ENCODE measurements at regions not wholly inside any gene's neighbourhood (a gene's known extent, or its start where the extent isn't known, plus 50 kb on each side); places are given as distances from the start of the nearest gene placed in this dataset.

- no peak for DNase-seq (ENCODE audit: low read depth)
These were observed 167.8 kb downstream of the RAB28 start for GRCh38 chr4:13316354-13316753.

DNA sequence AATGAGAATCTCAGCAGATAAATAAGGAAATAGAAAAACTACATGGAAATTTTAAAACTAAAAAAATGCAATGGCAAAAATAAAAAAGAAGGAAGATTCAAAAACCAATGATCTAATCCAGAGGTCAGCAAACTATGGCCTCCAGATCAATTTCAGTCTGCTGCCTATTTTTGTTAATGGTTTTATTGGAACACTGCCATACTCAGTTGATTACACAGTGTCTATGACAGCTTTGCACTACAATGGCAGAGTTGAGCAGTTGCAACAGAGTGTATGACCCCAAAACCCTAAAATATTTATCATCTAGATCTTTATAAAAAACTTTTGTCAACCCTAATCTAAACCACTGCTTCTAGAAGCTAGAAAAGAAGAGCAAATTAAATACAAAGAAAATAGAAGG is 170.3 kb downstream of the RAB28 start:
- no peak for DNase-seq (ENCODE audit: low read depth)

GRCh38 chr4:13312264-13312663 is 171.9 kb downstream of the RAB28 start:
- no peak for DNase-seq (ENCODE audit: low read depth)

DNA sequence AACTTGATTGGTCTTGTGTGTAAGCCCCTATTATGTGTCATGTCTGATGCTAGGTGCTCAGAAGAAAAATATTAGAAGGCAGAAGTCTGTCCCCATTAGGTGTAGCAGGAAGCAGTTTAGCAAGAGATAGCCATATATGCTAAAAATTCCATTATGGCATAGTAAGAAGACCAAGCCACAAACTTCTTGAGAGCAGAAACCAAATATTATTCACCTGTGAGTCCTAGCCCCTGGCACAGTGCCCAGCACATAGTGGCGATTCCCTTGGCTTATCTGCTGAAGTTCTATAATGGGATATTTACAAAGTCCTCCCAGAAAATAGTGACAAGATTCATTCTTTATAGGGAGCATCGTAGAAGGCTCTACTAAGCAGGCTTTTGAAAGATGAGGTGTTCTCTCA is 174.4 kb downstream of the RAB28 start:
- peak; percentile 79 for DNase-seq (ENCODE audit: low read depth)

DNA sequence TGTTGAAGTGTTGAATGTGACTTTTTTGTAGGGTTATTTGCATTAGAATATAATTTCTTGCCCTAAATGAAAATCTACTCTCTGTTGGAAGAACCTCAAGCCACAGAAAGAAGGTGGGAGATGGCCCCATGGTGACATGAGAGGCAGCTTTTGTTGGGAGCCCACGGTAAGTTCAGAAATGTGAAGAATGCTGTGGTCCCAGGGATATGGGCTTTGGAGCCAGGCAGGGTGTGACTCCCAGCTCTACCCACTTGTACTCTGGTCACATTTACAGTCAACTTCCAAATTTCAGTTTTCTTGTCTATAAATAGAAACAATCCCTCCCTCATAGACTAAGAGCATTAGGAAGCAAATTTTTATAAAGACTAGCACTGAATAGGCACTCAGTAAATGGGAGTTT is 177.8 kb downstream of the RAB28 start:
- DNase-seq (ENCODE audit: low read depth): no peak

GRCh38 chr4:13302876-13303275 is 181.3 kb downstream of the RAB28 start:
- DNase-seq (ENCODE audit: low read depth): no peak

- DNase-seq (ENCODE audit: low read depth): no peak
These were observed 184.8 kb downstream of the RAB28 start for GRCh38 chr4:13299343-13299742.

GRCh38 chr4:13298655-13299054 is 185.5 kb downstream of the RAB28 start:
- DNase-seq (ENCODE audit: low read depth): no peak

GRCh38 chr4:13296986-13297385 is 187.2 kb downstream of the RAB28 start:
- DNase-seq (ENCODE audit: low read depth): no peak

DNA sequence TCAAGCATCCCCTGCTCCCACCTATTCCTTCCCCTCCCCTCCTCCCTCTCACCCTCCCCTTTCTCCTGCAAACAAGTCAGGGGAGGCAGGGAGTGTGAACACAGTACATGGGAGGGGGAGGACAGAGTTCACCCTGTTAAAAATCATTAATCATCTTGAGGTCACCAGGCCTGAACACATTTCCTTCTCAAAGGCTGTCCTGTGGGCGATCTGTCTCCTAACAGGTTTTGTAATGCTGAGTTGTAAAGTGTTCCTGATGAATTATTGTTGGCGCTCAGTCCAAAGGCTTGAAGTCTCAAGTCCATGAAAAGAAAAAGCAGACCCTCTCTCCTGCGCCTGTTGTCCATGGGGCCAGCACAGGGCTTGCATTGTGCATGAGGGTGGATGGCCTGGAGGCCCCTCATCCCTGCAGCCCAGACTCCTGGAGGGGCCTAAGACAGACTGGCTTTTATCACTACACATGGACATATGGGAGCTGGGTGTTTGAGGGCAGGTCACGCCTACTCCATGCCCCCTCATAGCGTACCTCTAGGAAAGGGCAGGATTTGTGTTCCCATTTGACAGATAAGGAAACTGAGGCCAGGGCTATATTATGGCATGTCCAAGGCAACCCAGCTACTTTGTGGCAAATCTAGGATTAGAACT is 189.1 kb downstream of the RAB28 start:
- DNase-seq (ENCODE audit: low read depth): peak; percentile 41

DNA sequence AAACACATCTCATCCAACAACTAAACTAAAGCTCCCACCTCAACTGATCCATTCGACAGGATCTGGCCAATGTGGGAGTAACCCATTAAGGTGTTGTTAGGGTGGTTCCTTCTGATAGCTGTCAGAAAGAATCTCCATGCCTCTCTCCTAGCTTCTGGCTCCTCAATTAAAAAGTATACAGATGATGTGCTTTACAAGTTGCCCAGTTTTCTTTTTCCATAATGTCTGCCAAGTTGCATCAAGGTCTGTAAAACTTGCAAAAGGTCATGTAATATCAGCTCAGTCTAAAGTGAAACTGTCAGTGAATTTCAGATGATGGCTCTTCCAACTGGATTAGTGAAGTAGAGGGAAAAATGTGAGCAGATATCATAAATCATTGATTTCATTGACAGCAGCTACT is 191.8 kb downstream of the RAB28 start:
- DNase-seq (ENCODE audit: low read depth): no peak

DNA sequence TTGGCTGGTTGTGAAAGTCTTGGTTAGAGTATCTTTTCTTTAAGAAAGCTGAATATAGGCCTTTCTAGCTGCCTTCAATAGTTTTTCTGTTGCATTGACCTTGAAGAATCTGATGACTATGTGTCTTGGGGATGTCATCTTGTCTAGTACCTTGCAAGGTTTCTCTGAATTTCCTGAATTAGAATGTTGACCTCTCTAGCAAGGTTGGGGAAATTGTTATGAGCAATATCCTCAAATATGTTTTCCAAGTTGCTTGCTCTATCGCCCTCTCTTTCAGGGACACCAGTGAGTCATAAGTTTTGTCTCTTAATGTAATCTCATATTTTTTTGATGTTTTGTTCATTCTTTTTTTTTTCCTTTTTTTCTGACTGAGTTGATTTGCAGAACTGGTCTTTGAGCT is 194.7 kb downstream of the RAB28 start:
- DNase-seq (ENCODE audit: low read depth): peak; percentile 70

DNA sequence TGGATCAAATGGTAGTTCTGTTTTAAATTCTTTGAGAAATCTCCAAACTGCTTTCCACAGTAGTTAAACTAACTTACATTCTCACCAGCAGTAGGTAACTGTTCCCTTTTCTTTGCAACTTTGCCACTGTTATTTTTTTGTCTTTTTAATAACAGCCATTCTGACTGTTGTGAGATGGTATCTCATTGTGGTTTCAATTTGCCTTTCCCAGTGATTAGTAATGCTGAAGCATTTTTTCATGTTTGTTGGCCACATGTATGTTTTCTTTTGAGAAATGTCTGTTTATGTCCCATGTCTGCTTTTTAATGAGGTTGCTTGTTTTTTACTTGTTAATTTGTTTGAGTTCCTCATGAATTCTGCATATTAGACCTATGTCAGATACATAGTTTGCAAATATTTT is 198.8 kb downstream of the RAB28 start:
- peak; percentile 72 for DNase-seq (ENCODE audit: low read depth)

DNA sequence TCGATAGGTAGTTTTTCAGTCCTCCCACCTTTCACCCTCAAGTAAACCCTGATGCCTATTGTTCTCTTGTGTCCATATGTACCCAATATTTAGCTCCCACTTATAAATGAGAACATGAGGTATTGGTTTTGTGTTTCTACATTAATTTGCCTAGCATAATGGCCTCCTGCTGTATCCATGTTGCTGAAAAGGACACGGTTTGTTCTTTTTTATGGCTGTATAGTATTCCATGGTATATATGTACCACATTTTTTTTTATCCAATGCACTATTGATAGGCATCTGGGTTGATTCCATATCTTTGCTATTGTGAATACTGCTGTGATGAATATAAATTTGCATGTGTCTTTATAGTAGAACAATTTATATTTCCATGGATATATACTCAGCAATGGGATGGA is 199.2 kb downstream of the RAB28 start:
- no peak for DNase-seq (ENCODE audit: low read depth)

- DNase-seq (ENCODE audit: low read depth): no peak
These were observed 207.8 kb downstream of the RAB28 start for GRCh38 chr4:13276357-13276756.

GRCh38 chr4:13268703-13269102 is 215.4 kb downstream of the RAB28 start:
- DNase-seq (ENCODE audit: low read depth): no peak

GRCh38 chr4:13268165-13268564 is 216.0 kb downstream of the RAB28 start:
- no peak for DNase-seq (ENCODE audit: low read depth)

DNA sequence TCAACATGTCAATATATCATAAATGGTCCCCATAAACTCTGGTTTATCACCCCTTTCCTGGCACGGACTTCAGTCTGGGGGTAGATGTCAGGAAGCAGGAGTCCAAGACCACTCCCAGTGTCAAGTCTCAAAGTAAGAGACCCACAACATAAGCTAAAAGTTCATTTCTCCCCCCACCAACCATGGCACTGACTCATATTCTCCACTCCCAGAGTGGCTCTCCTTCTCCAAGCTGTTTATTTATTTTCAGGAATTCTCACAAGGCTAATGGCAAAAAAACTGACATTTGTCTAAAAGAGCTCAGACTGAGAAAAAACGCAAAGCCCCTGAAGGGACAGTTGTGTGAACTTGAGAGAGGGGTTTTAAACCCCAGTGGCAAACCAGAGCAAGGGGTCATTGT is 217.0 kb downstream of the RAB28 start:
- peak; percentile 74 for DNase-seq (ENCODE audit: low read depth)

DNA sequence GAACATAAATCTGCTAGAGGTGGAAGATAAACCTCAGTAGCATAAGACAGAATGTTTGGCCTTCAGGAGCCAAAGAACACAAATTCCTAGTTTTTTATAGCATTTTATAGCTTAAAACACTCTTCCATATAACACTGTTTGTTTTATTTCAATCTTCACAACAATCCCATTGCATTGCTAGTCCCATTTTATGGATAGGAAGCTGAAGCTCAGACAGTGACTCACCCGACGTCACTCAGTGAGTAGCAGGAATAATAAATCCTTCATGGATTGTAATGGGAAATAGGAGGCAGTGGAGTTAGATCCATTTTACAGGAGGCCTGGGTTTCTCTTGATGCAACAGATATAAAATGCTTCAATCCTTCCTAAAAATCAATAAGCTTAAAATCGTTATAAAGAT is 217.5 kb downstream of the RAB28 start:
- peak; percentile 48 for DNase-seq (ENCODE audit: low read depth)

GRCh38 chr4:13263967-13264525 is 220.1 kb downstream of the RAB28 start:
- peak; percentile 80 for DNase-seq (ENCODE audit: low read depth)

- DNase-seq (ENCODE audit: low read depth): no peak
These were observed 221.3 kb downstream of the RAB28 start for GRCh38 chr4:13262816-13263215.

DNA sequence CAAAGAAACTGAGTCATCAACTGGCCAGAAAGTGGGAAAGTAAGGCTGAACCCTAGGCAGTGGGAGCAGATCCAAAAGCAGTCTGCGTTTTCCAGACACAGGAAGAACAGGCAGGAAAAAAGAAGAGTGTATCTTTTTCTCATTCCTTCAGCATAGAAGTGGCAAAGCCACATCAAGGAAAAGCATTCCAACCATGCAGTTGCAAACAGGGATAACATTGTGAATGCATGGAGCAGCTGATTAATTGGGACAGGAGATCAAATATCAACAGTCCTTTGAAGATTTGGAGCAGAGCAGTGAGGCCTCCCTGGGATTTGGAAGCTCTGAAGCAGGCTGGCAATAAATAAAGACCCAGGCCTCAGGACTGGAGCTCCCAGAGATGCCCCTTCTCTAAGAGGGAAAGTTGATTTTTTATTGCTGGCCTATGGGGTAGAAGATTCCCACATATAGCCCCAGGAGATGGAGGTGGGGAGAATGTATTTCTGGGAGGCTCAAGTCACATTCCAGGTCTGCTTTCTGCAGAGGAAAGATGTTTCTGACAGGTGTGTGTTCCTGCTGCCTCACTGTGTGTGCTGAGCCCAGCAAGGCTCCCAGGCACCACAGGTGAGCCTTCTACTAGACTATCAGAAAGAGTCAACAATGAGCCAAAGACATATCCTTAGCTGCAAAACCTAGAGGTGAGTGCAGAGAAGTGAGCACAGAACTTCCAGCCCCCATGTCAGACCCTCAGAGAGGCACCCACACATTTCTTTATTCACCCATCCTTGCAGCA is 222.5 kb downstream of the RAB28 start:
- DNase-seq (ENCODE audit: low read depth): peak; percentile 59

DNA sequence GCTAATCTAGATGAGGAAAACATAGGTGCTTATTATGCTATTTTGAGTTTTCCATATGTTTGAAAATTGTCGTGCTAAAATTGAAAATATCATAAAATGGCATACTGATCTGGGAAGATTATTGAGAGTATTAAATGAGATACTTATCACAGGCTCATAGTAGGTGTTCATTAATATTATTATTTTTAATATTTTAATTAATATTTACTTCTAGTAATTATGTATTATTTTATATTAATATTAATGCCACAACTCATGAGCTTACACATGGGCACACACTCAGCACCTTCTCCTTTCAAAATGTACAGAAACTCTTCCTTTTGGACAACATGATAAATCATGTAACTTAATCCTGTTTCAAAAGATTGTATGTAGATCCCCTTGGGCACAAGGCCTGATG is 223.6 kb downstream of the RAB28 start:
- no peak for DNase-seq (ENCODE audit: low read depth)
